ENCODE measurements at regions not wholly inside any gene's neighbourhood (a gene's known extent, or its start where the extent isn't known, plus 50 kb on each side); places are given as distances from the start of the nearest gene placed in this dataset.

GRCh38 chr18:66129248-66129647 is 378.4 kb downstream of the CDH7 start:
- TF ChIP-seq CTCF (IDR thresholded peaks at IDR 0.05; ENCODE audit: insufficient read depth, low read length, poor library complexity, severe bottlenecking) (no peak), EZH2phosphoT487 (conservative IDR thresholded peaks at IDR 0.05; ENCODE audit: low read length) (no peak)
